Activated CD4-positive, CD25-positive, alpha-beta regulatory T cell (primary cell): ENCODE measurements at regions not wholly inside any gene's neighbourhood (a gene's known extent, or its start where the extent isn't known, plus 50 kb on each side); places are given as distances from the start of the nearest gene placed in this dataset.

ENCODE experiments used
- DNase-seq, 4 experiments: peaks; one replicate each; lab custom pipeline; 2025; lab: John Stamatoyannopoulos, UW

DNA sequence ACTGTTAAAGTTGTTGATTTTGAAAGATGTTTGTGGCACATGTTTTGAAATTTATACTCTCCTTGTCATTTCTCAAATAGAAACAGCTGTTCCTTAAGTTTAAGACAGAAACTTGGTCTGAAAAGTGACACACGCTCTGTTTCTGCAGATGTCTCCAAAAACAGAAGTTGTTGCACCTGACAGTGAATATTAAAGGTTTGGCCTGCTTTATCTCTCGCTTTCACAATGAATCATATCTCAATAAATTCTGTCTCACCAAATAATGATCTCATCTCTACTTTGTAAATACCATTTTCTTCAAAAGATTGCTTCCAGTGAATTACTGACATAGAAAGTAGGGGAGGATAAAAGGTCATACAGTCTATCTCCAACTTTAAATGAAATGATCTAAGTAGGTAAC lies 294.9 kb upstream of the SYT4 start:
- DNase-seq, result no peak

GRCh38 chr18:43574974-43575373 lies 297.7 kb upstream of the SYT4 start:
- no peak for DNase-seq

GRCh38 chr18:43578211-43578610 lies 300.9 kb upstream of the SYT4 start:
- no peak for DNase-seq

DNA sequence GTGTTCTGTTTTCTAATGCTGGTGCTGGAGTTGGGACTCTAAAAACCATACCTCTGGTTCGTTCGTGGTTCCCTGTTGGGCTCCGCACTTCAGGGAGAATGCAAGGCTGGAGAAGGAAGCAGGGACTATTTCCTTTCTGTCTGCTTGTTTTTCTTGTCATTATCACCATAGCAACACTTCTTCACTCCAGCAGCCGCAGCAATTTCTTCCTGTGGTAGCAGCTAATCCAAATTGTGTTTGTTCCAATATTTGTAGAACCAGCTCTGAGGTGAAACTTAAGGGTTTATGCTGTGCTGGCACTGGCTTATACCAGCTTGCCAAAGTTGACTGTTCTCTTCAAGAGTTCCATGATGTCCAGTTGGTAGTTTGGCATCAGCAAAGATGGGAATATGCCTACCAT lies 301.4 kb upstream of the SYT4 start:
- no peak for DNase-seq

GRCh38 chr18:43581936-43582519 lies 304.7 kb upstream of the SYT4 start:
- DNase-seq, result no peak

- DNase-seq, result no peak
Measured at GRCh38 chr18:43587538-43588153, 310.4 kb upstream of the SYT4 start.

DNA sequence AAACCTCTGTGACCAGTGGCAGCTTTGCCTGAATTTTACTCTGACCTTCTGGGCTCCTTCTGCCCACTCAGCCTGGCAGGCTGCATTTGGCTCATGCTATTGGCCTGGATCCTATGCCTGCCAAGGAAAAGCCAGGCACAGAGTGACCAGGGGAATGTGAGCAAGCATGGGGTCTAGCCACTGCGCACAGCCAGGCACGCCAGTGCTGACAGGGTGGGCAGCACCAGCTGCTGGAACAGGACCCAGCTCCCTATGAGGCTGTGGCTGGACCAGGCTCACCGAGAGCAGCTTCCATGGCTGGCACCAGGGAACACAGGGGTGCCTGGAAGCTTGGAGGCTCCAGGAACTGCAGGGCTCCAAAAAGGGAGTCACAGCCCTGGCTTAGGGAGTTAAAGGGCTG lies 311.5 kb upstream of the SYT4 start:
- DNase-seq, result no peak

DNA sequence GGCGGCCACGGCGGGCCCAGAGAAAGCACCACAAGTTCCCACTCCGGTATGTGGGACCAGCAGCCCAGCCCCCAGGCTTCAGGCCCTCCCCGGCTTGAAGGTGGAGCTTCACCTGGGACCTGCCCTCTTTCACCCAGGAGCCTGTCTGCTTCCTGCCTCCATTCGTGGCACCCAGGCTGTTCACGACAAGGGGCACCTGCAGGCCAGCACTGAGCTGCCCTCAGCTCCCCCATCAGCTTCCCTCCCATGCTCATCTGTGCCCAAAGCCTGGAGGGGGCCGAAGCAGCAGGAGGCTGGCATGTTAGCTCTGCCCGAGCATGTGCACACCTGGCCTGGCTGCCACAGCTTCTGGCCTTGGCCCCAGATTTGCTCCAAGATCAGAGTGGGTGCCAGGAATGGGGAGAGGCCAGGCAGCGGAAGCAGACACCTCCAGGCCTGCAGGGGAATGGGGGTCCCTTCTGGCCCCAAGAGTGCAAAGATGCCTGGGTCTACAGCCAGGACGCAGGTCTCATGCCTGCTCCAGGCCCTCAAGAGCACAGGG lies 312.4 kb upstream of the SYT4 start:
- no peak for DNase-seq

GRCh38 chr18:43590182-43590903 lies 313.1 kb upstream of the SYT4 start:
- no peak for DNase-seq

GRCh38 chr18:43592269-43592668 lies 315.0 kb upstream of the SYT4 start:
- no peak for DNase-seq

- DNase-seq, result no peak
Measured at GRCh38 chr18:43596105-43596712, 318.9 kb upstream of the SYT4 start.

DNA sequence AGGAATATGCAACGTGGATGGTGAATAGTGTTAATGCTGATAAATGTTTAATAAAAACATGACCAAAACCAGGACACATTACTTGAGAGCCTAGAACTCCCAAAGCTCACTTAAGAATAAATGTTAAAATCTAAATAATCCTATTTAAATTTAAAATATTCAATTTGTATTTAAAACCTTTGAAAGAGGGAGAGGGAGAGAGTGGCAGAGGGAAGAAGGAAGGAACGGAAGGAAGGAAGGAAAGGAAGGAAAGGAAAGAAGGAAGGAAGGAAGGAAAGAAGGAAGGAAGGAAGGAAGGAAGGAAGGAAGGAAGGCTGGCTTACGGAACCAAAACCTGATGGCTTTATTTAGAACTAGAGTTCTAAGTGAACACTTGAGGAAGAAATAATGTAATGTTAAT lies 324.1 kb upstream of the SYT4 start:
- DNase-seq, result no peak

- DNase-seq, result no peak
Measured at GRCh38 chr18:43605224-43605623, 327.9 kb upstream of the SYT4 start.

DNA sequence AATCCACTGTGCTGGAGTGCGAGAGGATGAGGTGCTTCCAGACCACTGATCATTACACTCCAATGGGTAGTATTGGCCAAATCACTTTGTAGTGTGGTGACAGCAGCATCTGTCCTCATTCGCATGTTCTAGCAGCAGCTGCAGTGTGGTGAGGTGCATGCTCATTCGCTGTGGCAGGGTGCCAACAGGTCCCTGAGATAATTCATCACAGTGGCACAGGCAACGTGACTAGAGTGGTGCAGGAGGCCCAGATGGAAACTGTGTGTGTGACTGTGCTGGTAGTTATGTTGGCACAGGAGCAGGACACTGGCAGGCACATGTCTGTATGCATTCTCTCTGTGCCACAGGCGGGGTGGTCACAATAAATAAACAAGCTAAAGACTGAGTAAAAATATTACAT lies 329.5 kb upstream of the SYT4 start:
- no peak for DNase-seq

GRCh38 chr18:43620936-43621335 lies 343.6 kb upstream of the SYT4 start:
- no peak for DNase-seq

- DNase-seq, result no peak
Measured at GRCh38 chr18:43622024-43622423, 344.7 kb upstream of the SYT4 start.

DNA sequence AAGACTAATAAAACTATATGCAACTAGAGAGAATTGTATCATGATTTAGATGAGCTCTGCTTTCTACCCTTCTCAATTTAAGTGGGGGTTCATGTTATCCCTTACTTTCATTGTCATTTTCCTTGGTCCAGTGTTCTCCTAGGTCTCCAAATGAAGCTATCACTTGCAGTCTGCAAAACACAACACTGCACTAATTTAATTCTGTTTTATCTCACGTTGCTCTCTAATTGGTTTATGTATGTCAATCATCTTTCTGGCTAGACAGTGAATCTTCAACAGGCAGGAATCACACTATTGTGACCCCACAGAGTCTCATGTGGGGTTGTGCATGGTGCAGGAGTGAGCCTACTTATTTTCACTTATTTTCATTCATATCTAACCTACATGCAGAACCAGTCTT lies 348.3 kb upstream of the SYT4 start:
- DNase-seq, result no peak

- DNase-seq, result no peak
Measured at GRCh38 chr18:43627848-43628530, 350.7 kb upstream of the SYT4 start.

DNA sequence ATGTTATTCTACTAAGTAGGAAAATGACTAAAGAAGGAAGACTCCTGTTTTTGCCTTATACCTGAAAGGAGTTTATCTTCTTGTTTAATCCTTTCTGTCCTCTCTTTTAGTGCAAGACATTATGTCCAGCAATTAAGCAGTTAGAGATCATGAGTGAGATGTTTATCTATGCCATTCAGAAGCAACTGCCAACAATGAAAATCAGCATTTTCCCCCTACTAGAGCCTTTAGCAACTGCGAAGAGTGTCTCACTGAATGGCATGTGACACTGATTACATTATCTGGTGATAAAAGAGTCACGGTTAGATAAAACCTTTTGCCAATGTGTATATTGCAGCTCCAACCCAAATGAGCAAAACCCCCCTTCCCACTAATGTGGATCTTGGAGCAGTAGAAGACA lies 357.7 kb upstream of the SYT4 start:
- DNase-seq, result no peak

- no peak for DNase-seq
Measured at GRCh38 chr18:43635397-43635796, 358.1 kb upstream of the SYT4 start.

- no peak for DNase-seq
Measured at GRCh38 chr18:43642727-43643330, 365.5 kb upstream of the SYT4 start.

DNA sequence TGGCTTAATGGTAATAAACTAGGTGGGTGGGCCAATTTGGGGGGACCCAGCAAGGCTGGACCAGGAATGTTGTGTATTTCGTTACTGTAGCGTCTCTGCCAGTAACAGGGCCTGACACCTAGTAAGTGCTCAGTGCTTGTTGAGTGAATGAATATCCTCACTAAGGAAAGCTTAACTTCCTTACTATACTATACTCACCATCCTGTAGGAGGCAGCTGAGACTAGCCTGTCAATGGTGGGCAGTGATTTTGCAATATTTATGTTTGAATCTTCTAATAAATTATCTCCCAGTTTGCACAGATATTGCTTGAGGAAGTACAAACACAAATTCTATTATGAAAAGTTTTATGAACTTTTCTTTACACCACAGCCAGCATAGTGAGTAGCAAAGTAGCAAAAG lies 370.7 kb upstream of the SYT4 start:
- no peak for DNase-seq
